ENCODE measurements at regions not wholly inside any gene's neighbourhood (a gene's known extent, or its start where the extent isn't known, plus 50 kb on each side); places are given as distances from the start of the nearest gene placed in this dataset.

DNA sequence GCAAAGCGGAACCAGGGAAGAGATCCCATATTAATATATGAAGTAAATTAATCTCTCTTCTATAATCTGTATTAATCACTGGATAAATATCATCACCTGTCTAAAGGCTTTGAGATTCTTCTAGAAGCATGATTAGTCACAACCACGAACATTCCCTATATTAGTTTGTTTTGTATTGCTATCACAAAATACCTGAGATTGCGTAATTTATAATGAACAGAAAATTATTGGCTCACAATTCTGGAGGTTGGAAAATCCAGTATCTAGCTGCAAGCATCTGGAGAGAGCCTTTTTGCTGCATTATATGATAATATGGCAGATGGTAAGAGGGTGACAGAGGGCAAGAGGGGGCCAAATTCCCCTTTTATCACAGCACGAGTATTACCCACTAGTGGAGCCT is 532.6 kb upstream of the EPHA5 start:
- TF ChIP-seq CTCF (conservative IDR thresholded peaks at IDR 0.05; ENCODE audit: low read depth, low read length), result no peak
- TF ChIP-seq EZH2 (IDR thresholded peaks at IDR 0.05; ENCODE audit: borderline replicate concordance, low read depth, low read length, poor library complexity, severe bottlenecking), result no peak
